SIG-M5 treated with dmso at 0.1 percent for 504 hours (cell line): ENCODE measurements at regions not wholly inside any gene's neighbourhood (a gene's known extent, or its start where the extent isn't known, plus 50 kb on each side); places are given as distances from the start of the nearest gene placed in this dataset.
"Not testable (repeated sequence)": the region's sequence is repeated elsewhere in the genome, so short reads cannot be mapped to it uniquely, and the experiment has no call there.

Source experiments
- DNase-seq: peaks from one replicate; lab custom pipeline; 2025; ENCODE audit not compliant: unreplicated experiment; lab: John Stamatoyannopoulos, UW

DNA sequence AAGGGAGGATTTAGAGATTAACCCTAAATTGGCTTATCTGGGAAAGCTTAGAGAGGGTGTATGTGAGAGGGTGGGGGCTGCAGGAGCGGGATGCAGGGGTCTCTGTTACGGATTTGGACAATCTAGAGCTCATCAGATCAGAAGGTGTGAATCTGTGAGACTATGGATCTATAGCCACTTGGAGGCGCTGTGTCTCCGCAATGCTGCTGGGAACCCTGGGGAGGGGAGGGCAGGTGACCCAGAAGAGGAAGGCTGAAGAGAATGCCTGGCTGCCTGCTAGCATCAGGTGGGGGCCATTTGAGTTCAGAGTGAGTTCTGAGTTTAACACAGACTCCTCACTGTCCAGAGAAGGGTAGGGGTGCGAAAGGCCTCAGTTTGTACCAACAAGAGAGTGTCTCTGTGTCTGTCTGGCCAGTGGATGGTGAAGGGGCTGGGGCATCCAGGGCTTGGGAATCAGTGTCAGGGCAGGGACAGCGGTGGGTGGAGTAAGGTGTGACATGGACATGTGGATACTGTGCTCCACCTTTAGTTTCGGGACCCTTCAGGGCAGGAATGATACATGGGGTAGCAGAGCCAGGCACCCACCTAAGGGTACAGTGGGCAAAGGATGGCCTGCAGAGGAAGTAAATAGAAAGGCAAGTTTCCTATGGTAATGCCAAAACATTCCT is 187.3 kb upstream of the PRSS58 start:
- DNase-seq = no peak

DNA sequence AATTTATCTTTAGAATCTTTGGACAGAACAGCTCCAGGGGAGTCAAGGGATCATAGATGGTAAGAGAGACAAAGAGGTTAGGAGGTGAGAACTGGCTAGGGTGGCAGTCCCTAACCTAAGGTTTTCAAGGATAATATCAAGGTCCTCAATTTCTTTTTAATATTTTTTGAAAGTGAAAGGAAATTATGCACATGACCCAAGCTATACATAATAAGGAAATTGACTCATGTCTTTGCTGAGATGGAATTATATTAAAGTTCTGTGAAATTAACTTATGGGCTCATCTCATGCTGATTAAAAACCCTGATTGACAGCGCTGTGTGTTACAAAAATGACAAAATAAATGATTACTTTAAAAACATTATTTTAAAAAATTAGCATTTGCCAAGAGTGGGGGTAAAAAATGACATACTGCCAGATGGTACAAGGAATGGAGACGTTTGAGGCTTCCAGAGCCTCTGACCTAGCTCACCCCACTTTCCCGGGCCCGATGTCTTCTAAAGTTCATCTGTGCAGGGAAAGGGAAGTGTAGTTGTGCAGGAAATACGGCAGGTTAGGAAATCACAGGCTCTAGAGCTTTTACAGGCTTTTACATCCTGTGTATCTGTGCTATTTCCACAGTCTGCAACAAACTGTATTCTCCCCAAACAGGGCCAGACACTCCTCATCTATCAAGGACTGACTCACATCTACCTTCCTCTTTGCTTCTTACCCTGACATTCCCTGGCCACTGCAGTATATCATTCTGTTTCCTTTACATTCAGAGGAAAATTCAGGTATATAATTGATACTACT is 185.6 kb upstream of the PRSS58 start:
- DNase-seq = peak; percentile 70

DNA sequence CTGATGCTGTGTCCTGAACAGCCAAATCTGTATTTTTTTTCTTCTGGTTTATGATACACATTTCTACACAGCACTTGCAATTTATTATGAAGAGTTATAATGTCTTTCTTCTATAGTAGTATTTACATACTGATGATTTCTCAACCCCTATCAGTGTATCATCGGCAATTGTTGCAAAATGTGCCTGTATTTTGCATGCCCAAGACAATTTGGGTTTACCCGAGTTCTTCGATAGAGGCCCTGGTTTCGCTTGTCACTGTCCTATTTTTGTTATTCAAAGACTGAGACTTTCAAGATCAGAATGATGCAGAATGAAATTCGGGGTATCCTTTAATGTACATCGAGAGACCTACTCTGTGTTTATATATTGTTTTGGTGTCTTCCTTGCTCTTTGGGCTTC is 184.5 kb upstream of the PRSS58 start:
- no peak for DNase-seq

DNA sequence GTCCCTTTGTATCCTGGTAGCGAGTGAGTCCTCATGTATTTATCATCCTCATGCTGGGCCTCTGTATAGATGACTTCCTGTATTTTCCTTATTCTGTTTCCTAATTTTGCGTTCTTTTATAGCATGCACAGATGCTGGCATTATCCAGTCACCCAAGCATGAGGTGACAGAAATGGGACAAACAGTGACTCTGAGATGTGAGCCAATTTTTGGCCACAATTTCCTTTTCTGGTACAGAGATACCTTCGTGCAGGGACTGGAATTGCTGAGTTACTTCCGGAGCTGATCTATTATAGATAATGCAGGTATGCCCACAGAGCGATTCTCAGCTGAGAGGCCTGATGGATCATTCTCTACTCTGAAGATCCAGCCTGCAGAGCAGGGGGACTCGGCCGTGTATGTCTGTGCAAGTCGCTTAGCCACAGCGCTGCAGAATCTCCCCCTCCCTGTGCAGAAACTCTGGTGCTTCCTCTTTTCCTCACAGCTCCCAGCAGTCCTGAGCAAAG is 183.1 kb upstream of the PRSS58 start:
- peak; percentile 36 for DNase-seq

GRCh38 chr7:142440219-142440905 is 182.5 kb upstream of the PRSS58 start:
- DNase-seq = no peak

DNA sequence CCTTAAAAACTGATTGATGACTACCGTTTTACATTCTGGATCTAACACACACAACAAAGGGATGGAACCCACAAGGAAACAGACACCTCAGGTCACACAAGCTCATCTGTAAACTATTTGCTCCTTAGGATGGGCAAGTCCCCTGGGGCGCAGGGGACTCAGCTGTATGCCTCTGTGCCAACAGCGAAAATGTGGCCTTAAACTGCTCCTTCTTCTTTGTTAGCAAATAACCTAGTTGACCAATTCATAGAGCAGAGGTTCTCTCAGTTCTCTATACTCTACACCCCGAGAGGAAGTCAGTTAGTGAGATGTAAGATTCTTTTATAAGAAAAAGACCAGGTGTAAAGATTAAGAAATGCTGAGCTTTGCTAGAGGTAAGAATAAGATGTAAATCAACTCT is 181.9 kb upstream of the PRSS58 start:
- DNase-seq = no peak

DNA sequence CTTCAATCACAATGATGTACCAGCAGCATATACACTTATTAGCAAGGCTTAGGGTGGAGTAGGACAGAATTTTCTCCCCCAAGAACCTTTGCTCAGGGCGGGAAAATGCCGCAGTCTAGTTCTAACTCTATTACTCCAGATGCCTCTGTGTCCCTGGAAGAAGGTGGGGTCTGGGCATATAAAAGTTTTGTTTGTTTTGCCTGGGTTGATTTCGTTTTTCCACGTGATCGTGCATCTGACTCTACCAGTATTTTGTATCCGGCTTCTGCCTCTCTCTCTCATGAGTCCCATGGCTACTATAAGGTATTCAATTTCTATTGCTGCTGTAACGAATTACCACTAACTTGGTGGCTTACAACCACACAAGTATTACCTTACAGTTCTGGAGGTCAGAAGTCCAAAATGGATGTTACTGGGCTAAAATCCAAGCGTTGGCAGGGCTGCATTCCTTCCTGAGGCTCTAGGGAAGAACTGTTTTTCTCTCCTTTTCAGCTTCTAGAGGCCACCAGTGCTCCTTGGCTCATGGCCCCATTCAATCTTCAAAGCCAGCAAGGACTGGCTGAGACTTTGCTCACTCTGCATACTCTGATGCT is 181.2 kb upstream of the PRSS58 start:
- no peak for DNase-seq

- DNase-seq = peak; percentile 64
Observed at GRCh38 chr7:142438235-142438922, 180.5 kb upstream of the PRSS58 start.

DNA sequence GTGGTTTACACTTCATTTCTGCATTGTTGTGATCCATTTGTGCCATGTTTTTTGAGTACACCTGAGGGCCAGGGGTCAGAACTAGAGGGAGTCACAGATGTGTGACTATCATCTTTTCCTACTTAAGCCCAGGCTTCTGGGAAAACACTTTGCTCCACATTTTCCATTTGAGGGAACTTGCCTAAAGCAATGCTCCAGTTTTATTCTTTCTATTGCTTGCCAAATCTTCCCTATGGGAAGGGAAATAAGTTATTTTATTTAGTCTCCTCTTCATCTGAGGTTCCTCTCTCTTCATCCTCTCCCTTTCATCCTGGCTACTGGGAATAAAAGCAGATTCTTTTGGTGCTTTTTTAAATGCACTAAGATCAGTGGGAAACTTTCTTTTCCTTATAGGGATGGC is 179.9 kb upstream of the PRSS58 start:
- no peak for DNase-seq

DNA sequence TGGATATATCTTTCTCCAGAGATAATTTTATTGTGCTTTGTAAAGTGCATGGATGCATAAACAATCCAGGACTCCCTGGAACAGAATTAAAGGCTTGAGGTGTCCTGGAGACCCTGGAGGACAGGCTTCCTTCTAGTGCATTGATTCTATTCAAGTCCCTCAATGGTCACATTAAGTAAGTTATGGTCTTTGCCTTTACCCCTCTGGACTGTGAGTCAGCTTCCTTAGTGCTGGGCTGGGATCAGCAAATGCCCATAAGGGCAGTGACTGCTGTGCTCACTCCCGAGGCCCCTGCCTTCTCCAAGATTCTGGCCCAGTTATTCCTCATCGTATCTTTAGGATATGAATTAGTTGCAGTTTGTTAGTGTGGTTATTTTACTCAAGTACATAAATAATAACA is 178.7 kb upstream of the PRSS58 start:
- no peak for DNase-seq

DNA sequence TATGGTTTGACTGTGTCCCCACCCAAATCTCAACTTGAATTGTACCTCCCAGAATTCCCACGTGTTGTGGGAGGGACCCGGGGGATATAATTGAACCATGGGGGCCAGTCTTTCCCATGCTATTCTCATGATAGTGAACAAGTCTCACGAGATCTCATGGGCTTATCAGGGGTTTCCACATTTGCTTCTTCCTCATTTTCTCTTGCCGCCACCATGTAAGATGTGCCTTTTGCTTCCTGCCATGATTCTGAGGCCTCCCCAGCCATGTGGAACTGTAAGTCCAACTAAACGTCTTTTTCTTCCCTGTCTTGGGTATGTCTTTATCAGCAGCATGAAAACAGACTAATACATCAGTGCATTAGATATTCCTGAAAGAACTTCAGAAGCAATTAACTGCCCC is 177.7 kb upstream of the PRSS58 start:
- DNase-seq = not testable (repeated sequence)

- DNase-seq = no peak
Observed at GRCh38 chr7:142434666-142435167, 176.9 kb upstream of the PRSS58 start.

DNA sequence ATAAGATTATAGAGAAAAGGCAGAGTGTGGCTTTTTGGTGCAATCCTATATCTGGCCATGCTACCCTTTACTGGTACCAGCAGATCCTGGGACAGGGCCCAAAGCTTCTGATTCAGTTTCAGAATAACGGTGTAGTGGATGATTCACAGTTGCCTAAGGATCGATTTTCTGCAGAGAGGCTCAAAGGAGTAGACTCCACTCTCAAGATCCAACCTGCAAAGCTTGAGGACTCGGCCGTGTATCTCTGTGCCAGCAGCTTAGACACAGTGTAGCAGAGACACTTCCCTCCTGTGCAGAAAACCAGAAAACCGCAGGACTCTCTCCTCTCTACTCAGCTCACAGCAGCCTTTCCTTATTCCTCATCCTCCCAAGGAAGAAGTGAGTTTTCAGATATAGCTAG is 176.3 kb upstream of the PRSS58 start:
- not testable (repeated sequence) for DNase-seq

GRCh38 chr7:142432377-142432776 is 174.5 kb upstream of the PRSS58 start:
- no peak for DNase-seq

DNA sequence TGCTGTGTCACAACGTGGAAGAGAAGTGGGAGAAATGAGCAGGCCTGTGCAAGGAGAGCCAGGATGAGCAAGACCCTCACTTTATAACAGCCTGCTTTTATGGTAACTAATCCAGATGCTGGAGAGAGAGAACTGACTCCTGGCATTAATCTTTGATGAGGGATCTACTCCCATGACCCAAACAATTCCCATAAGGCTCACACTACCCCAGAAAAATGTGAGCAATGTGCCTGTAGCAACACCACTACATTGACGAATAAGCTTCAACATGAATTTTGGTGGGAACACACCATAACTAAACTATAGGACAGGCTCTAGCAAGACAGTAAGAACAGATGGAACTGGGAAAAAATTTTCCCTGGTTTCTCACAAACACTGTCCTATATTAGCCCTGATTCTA is 173.6 kb upstream of the PRSS58 start:
- no peak for DNase-seq

- no peak for DNase-seq
Observed at GRCh38 chr7:142428094-142428493, 170.2 kb upstream of the PRSS58 start.

GRCh38 chr7:142425281-142425680 is 167.4 kb upstream of the PRSS58 start:
- no peak for DNase-seq

- DNase-seq = no peak
Observed at GRCh38 chr7:142422621-142423020, 164.8 kb upstream of the PRSS58 start.

DNA sequence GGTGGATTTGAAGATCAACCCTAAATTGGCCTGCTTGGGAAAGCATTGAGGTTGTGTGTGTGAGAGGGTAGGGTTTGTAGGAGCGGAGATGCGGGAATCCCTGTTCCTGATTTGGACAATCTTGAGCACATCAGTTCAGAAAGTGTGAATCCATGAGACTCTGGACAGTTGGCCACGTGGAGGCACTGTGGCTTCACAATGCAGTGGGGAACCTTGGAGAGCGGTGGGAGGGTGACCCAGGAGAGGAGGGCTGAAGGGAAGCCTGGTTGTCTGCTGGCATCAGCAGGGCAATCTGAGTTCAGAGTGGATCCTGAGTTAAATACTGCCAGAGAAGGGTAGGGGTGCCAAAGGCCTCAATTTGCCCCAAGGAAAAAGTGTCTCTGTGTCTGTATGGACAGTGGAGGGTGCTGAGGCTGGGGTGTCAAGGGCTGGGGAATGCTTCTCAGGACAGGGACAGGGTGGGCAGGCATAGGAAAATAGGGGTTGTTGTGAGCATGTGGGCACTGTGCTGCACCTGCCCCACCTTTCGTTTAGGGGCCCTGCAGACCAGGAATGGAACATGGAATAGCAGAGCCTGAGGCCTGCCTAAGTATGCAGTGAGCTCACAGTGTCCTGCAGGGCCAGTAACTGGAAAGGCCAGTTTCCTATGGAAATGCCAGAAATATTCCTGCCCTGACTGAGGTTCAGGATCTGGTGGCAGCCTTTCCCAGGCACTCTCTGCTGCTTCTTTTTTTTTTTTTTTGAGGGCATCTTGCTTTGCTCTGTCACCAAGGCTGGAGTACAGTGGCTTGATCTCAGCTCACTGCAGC is 162.9 kb upstream of the PRSS58 start:
- peak; percentile 5 for DNase-seq

DNA sequence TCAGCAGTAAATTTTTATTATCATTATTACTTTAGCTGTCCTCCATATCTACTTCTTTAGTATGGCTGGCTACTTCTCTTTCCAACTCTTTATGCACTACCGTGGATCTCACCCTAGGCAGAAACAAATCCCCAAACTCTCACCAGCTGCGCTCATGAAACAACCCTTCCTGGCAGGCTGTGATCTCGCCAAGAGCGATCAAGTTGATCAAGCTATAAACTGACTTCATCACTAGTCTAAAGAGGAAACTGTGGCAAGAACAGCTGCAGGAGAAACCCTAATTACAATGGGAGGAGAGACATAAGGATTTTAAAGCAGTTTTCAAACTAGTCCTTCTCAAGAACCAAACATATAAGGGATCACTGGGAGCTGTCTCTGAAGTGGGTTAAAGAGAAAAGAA is 160.5 kb upstream of the PRSS58 start:
- DNase-seq = no peak
